NCI-H128 (cell line): ENCODE measurements at regions not wholly inside any gene's neighbourhood (a gene's known extent, or its start where the extent isn't known, plus 50 kb on each side); places are given as distances from the start of the nearest gene placed in this dataset.
"Not testable (repeated sequence)": the region's sequence is repeated elsewhere in the genome, so short reads cannot be mapped to it uniquely, and the experiment has no call there.

Experiments
- DNase-seq: peaks from one replicate; lab custom pipeline; 2025; ENCODE audit not compliant: unreplicated experiment; lab: John Stamatoyannopoulos, UW

- no peak for DNase-seq
These were observed 91.2 kb upstream of the CREB1 start for GRCh38 chr2:207438414-207439126.

GRCh38 chr2:207439881-207440280, 89.9 kb upstream of the CREB1 start:
- not testable (repeated sequence) for DNase-seq

GRCh38 chr2:207444756-207445155, 85.0 kb upstream of the CREB1 start:
- DNase-seq, result no peak

- DNase-seq, result no peak
These were observed 83.1 kb upstream of the CREB1 start for GRCh38 chr2:207446653-207447052.

- DNase-seq, result no peak
These were observed 81.8 kb upstream of the CREB1 start for GRCh38 chr2:207448006-207448405.

GRCh38 chr2:207449642-207450165, 80.1 kb upstream of the CREB1 start:
- DNase-seq, result no peak

- DNase-seq, result no peak
These were observed 79.6 kb upstream of the CREB1 start for GRCh38 chr2:207450186-207450585.

- DNase-seq, result no peak
These were observed 71.2 kb upstream of the CREB1 start for GRCh38 chr2:207458582-207458981.

- no peak for DNase-seq
These were observed 69.6 kb upstream of the CREB1 start for GRCh38 chr2:207459990-207460757.

GRCh38 chr2:207463433-207463832, 66.3 kb upstream of the CREB1 start:
- DNase-seq, result no peak

GRCh38 chr2:207464007-207464406, 65.8 kb upstream of the CREB1 start:
- no peak for DNase-seq

GRCh38 chr2:207465894-207466293, 63.9 kb upstream of the CREB1 start:
- DNase-seq, result no peak

- DNase-seq, result no peak
These were observed 61.9 kb upstream of the CREB1 start for GRCh38 chr2:207467716-207468347.

GRCh38 chr2:207468488-207468887, 61.3 kb upstream of the CREB1 start:
- no peak for DNase-seq

GRCh38 chr2:207469451-207469850, 60.3 kb upstream of the CREB1 start:
- DNase-seq, result no peak

GRCh38 chr2:207469943-207470729, 59.6 kb upstream of the CREB1 start:
- no peak for DNase-seq

GRCh38 chr2:207471261-207471660, 58.5 kb upstream of the CREB1 start:
- no peak for DNase-seq

GRCh38 chr2:207472343-207473048, 57.3 kb upstream of the CREB1 start:
- no peak for DNase-seq

- DNase-seq, result peak; percentile 52
These were observed 56.5 kb upstream of the CREB1 start for GRCh38 chr2:207473049-207473930.

GRCh38 chr2:207473931-207474235, 55.9 kb upstream of the CREB1 start:
- DNase-seq, result no peak
